ENCODE measurements at regions not wholly inside any gene's neighbourhood (a gene's known extent, or its start where the extent isn't known, plus 50 kb on each side); places are given as distances from the start of the nearest gene placed in this dataset.

GRCh38 chr3:98994128-98994762 lies 92.8 kb upstream of the DCBLD2 start:
- in situ Hi-C loops (cut with HindIII; ENCODE audit: low pct_ligation_motif_present, low sequenced_read_pairs) = loop anchor here (25.0 kb wide), 2 partner anchors 107 to 182 kb away; no protein-coding TSS in a partner anchor
- Histone ChIP-seq H3K36me3 (replicated peaks) (no peaks in the 10 kb centered on the region), H3K27ac (no peak overlapping the region), H3K27me3 (replicated peaks) (no peaks in the 10 kb centered on the region), H3K4me3 (ENCODE audit: low read depth, low read length) (no peak overlapping the region)
- peak; percentile 34 for DNase-seq
- TF ChIP-seq CTCF (IDR thresholded peaks at IDR 0.05; ENCODE audit: low read depth, low read length, missing control alignments) = peak; percentile 34

DNA sequence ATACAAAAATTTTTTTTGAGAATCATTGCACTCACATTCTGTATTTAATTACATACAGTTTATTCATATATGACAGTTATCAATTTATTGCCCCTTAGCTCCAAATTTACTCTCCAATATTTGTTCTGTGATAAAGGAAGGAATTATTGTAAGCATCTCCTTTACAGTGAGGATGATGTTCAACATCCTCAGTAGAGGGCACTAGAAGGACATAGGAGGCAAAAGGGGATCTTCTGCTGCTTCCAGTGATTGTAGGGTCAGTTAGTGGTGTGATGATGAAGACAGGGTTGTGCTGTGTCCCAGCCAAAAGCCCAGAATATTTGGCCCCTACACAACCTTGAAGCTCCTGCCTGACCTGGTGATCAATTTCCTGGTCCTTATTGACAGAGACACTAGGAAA lies 89.9 kb upstream of the DCBLD2 start:
- in situ Hi-C loops (cut with HindIII; ENCODE audit: low pct_ligation_motif_present, low sequenced_read_pairs) = loop anchor here (25.0 kb wide), 2 partner anchors 104 to 179 kb away; no protein-coding TSS in a partner anchor
- peak; percentile 44 for TF ChIP-seq CTCF (IDR thresholded peaks at IDR 0.05; ENCODE audit: low read depth, low read length, missing control alignments)
- H3K27ac ChIP-seq = no peak overlapping the region

GRCh38 chr3:98990657-98991056 lies 89.2 kb upstream of the DCBLD2 start:
- TF ChIP-seq CTCF (IDR thresholded peaks at IDR 0.05; ENCODE audit: low read depth, low read length, missing control alignments) = no peak
- in situ Hi-C loops (cut with HindIII; ENCODE audit: low pct_ligation_motif_present, low sequenced_read_pairs) = loop anchor here (25.0 kb wide), 2 partner anchors 103 to 178 kb away; no protein-coding TSS in a partner anchor
- Histone ChIP-seq H3K27ac (no peak overlapping the region), H3K4me3 (ENCODE audit: low read depth, low read length) (no peak overlapping the region), H3K27me3 (replicated peaks) (no peaks in the 10 kb centered on the region), H3K36me3 (replicated peaks) (no peaks in the 10 kb centered on the region)
- no peak for DNase-seq

More for the DNA sequence above, 89.9 kb upstream of the DCBLD2 start:
- Histone ChIP-seq H3K4me3 (ENCODE audit: low read depth, low read length) (no peak overlapping the region), H3K27me3 (replicated peaks) (no peaks in the 10 kb centered on the region), H3K36me3 (replicated peaks) (no peaks in the 10 kb centered on the region)
- DNase-seq = no peak

DNA sequence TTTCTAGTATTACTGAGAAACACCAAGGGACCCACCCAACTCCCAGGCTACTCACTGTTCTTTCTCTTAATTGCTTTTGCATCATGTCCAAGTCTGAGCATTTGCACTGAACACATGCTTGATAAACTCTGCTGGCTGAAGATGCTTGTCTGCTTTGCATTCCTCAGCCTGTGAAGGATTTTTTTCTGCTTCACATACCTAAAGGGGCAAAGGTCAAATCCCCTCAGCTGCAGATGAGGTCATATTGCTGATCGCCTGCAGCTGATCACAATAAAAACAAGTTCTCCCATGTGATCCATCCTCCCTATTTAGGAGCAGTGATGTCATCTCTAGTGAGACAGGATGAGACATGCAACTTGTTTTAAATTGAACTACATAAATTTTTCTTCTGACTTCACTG lies 84.6 kb upstream of the DCBLD2 start:
- in situ Hi-C loops (cut with HindIII; ENCODE audit: low pct_ligation_motif_present, low sequenced_read_pairs) = loop anchor here (25.0 kb wide), 2 partner anchors 99 to 174 kb away; no protein-coding TSS in a partner anchor
- no peak for TF ChIP-seq CTCF (IDR thresholded peaks at IDR 0.05; ENCODE audit: low read depth, low read length, missing control alignments)
- no peaks in the 10 kb centered on the region for H3K27me3 ChIP-seq (replicated peaks)
- H3K4me3 ChIP-seq (ENCODE audit: low read depth, low read length) = no peak overlapping the region
- peak; percentile 91 for DNase-seq
- H3K27ac ChIP-seq = peak overlapping the region; percentile 68
- no peaks in the 10 kb centered on the region for H3K36me3 ChIP-seq (replicated peaks)

DNA sequence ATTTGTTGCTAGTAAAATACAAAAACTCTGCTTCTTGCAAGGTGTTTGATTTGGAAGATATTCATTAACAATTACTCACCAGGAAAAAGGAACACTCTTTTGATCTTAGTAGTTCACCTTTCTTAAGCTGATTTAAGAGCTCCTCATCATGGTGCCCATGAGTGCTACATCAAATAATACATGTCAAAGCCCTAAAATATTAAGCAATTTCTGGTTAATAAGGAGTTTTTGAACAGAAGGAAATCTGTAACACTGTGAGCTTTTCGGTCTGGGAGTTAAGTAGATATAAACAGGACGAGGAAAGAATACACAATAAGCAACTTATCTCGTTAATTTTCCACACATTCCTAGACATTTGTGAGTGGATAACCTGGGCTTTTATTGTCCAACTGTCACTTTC lies 83.9 kb upstream of the DCBLD2 start:
- no peak for TF ChIP-seq CTCF (IDR thresholded peaks at IDR 0.05; ENCODE audit: low read depth, low read length, missing control alignments)
- Histone ChIP-seq H3K36me3 (replicated peaks) (no peaks in the 10 kb centered on the region), H3K4me3 (ENCODE audit: low read depth, low read length) (no peak overlapping the region)

More for the DNA sequence above, 83.9 kb upstream of the DCBLD2 start:
- peak overlapping the region; percentile 68 for H3K27ac ChIP-seq
- H3K27me3 ChIP-seq (replicated peaks) = no peaks in the 10 kb centered on the region
- in situ Hi-C loops (cut with HindIII; ENCODE audit: low pct_ligation_motif_present, low sequenced_read_pairs) = loop anchor here (25.0 kb wide), 2 partner anchors 98 to 173 kb away; no protein-coding TSS in a partner anchor
- DNase-seq = no peak
